ENCODE measurements at regions not wholly inside any gene's neighbourhood (a gene's known extent, or its start where the extent isn't known, plus 50 kb on each side); places are given as distances from the start of the nearest gene placed in this dataset. TPM values are rescaled to one million over a fixed set of nuclear protein-coding genes. Genes with fewer than 3 reads are reported as not detected.

Small RNA genes in the stretch of these regions (small RNA-seq; reads per million reads assigned to genes)
- gene RN7SL702P (ENCODE audit: low replicate concordance): not detected
